ENCODE measurements at regions not wholly inside any gene's neighbourhood (a gene's known extent, or its start where the extent isn't known, plus 50 kb on each side); places are given as distances from the start of the nearest gene placed in this dataset.

DNA sequence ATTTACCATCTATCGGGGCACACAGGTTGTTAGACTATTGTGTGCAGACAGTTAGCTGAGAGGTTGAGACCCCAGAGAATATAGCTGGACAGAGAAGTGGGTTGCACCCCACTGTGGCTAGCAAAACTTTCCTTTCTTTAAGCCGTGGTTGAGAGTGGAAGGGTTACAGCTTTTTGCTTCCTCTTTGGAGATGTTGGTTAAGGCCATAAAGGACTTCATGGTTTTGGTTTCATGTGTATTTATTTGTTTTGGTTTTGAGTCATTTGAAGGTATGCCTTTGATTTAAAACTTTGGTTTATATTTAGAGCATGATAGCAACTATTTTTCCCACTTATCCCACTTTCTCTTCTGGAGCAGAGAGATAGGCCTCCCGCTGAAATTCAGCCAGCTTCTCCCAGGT is 274.3 kb upstream of the IL1RAPL1 start:
- no peaks in the 10 kb centered on the region for H3K4me1 Mint-ChIP-seq
- no peak overlapping the region for H3K4me3 ChIP-seq (ENCODE audit: control extremely low read depth in 1 of 5, extremely low read depth in 1 of 5, insufficient read depth in 1 of 5, low read depth in 2 of 5, low read length in 4 of 5)
- H3K9me3 ChIP-seq (ENCODE audit: control extremely low read depth in 1 of 3, control insufficient read depth in 2 of 3, insufficient read depth in 1 of 3, low read length in 2 of 3), result peaks cover 0 to 13% (median 0%) of the 10 kb centered on the region in 3 donors
- H3K36me3 ChIP-seq (replicated peaks in 1 of 2; ENCODE audit: control extremely low read depth in 1 of 2, control insufficient read depth in 1 of 2, extremely low read depth in 1 of 2, insufficient read depth in 2 of 2, low read length in 1 of 2), result no peaks in the 10 kb centered on the region
- no peak overlapping the region for H3K4me2 ChIP-seq (replicated peaks; ENCODE audit: low read depth, low read length, poor library complexity, severe bottlenecking)
- CTCF ChIA-PET, result no interaction called here
- no peak overlapping the region for H2AFZ ChIP-seq (ENCODE audit: insufficient read depth, low read depth, low read length, poor library complexity, severe bottlenecking)
- intact Hi-C loops (cut with micrococcal nuclease), result no loop called here
- no peak overlapping the region for H3K27ac Mint-ChIP-seq
- POLR2A ChIA-PET, result no interaction called here
- no peaks in the 10 kb centered on the region for H4K20me1 ChIP-seq (ENCODE audit: control insufficient read depth, insufficient read depth, low read length, poor library complexity, severe bottlenecking)
- no peak for DNase-seq
- ATAC-seq (ENCODE audit: low read depth), result no peak
- H3K27me3 Mint-ChIP-seq, result no peaks in the 10 kb centered on the region
- no CpG with 5 or more reads among the region's 3 CpGs for WGBS (ENCODE audit: insufficient coverage)
- H3K9me3 Mint-ChIP-seq (ENCODE audit: insufficient read depth), result no peaks in the 10 kb centered on the region
- no peak overlapping the region for H3K27ac ChIP-seq (ENCODE audit: low read length in 2 of 2)
- H3K27me3 ChIP-seq (replicated peaks in 1 of 4; ENCODE audit: control extremely low read depth in 1 of 4, control insufficient read depth in 3 of 4, insufficient read depth in 4 of 4, low read length in 3 of 4), result no peaks in the 10 kb centered on the region
- no peak overlapping the region for H3K9ac ChIP-seq (ENCODE audit: low read length)
- no peak for TF ChIP-seq EZH2 (IDR thresholded peaks at IDR 0.05; ENCODE audit: borderline replicate concordance, insufficient read depth, low read depth, low read length, poor library complexity, severe bottlenecking)
- TF ChIP-seq, protein P1, sequence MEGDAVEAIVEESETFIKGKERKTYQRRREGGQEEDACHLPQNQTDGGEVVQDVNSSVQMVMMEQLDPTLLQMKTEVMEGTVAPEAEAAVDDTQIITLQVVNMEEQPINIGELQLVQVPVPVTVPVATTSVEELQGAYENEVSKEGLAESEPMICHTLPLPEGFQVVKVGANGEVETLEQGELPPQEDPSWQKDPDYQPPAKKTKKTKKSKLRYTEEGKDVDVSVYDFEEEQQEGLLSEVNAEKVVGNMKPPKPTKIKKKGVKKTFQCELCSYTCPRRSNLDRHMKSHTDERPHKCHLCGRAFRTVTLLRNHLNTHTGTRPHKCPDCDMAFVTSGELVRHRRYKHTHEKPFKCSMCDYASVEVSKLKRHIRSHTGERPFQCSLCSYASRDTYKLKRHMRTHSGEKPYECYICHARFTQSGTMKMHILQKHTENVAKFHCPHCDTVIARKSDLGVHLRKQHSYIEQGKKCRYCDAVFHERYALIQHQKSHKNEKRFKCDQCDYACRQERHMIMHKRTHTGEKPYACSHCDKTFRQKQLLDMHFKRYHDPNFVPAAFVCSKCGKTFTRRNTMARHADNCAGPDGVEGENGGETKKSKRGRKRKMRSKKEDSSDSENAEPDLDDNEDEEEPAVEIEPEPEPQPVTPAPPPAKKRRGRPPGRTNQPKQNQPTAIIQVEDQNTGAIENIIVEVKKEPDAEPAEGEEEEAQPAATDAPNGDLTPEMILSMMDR (IDR thresholded peaks at IDR 0.05), result no peak
- no peak overlapping the region for H3K4me3 Mint-ChIP-seq
- no peaks in the 10 kb centered on the region for H3K79me2 ChIP-seq (ENCODE audit: control insufficient read depth, insufficient read depth, low read length)
- no peaks in the 10 kb centered on the region for H3K4me1 ChIP-seq (ENCODE audit: control insufficient read depth in 2 of 2, insufficient read depth in 2 of 2, low read length in 2 of 2)

DNA sequence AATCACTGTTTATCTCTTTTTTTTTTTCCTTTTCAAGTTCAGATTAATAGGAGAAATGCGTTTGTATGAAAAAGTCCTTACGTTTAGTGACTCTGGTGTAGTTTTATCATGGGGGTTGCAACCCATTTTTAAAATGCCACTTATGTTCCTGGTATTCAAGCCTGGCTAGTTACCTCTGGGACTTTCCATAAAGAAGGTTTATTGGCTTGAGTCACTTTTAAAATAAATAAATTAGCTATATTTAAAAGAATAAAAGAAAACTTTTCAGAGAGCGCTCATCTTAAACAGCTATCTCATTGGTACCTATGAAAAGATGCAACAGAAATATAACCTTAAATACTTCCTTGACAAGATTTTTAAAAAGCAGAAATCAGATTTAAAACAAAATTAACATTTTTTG is 275.0 kb upstream of the IL1RAPL1 start:
- no peaks in the 10 kb centered on the region for H3K4me1 Mint-ChIP-seq
- H4K20me1 ChIP-seq (ENCODE audit: control insufficient read depth, insufficient read depth, low read length, poor library complexity, severe bottlenecking), result no peaks in the 10 kb centered on the region
- ATAC-seq (ENCODE audit: low read depth), result no peak
- WGBS (ENCODE audit: insufficient coverage), result no CpG with 5 or more reads among the region's 3 CpGs
- H3K27ac ChIP-seq (ENCODE audit: low read length in 2 of 2), result no peak overlapping the region
- TF ChIP-seq EZH2 (IDR thresholded peaks at IDR 0.05; ENCODE audit: borderline replicate concordance, insufficient read depth, low read depth, low read length, poor library complexity, severe bottlenecking), result no peak
- TF ChIP-seq, protein P1 (IDR thresholded peaks at IDR 0.05), result no peak
- no peak overlapping the region for H3K4me3 Mint-ChIP-seq
- H3K9me3 Mint-ChIP-seq (ENCODE audit: insufficient read depth), result no peaks in the 10 kb centered on the region
- no peak overlapping the region for H2AFZ ChIP-seq (ENCODE audit: insufficient read depth, low read depth, low read length, poor library complexity, severe bottlenecking)
- no peak overlapping the region for H3K4me3 ChIP-seq (ENCODE audit: control extremely low read depth in 1 of 5, extremely low read depth in 1 of 5, insufficient read depth in 1 of 5, low read depth in 2 of 5, low read length in 4 of 5)
- H3K27ac Mint-ChIP-seq, result no peak overlapping the region
- no peak for DNase-seq
- peaks cover 0 to 13% (median 0%) of the 10 kb centered on the region in 3 donors for H3K9me3 ChIP-seq (ENCODE audit: control extremely low read depth in 1 of 3, control insufficient read depth in 2 of 3, insufficient read depth in 1 of 3, low read length in 2 of 3)
- no peaks in the 10 kb centered on the region for H3K36me3 ChIP-seq (replicated peaks in 1 of 2; ENCODE audit: control extremely low read depth in 1 of 2, control insufficient read depth in 1 of 2, extremely low read depth in 1 of 2, insufficient read depth in 2 of 2, low read length in 1 of 2)
- no peaks in the 10 kb centered on the region for H3K27me3 Mint-ChIP-seq
- intact Hi-C loops (cut with micrococcal nuclease), result no loop called here
- H3K79me2 ChIP-seq (ENCODE audit: control insufficient read depth, insufficient read depth, low read length), result no peaks in the 10 kb centered on the region
- H3K27me3 ChIP-seq (replicated peaks in 1 of 4; ENCODE audit: control extremely low read depth in 1 of 4, control insufficient read depth in 3 of 4, insufficient read depth in 4 of 4, low read length in 3 of 4), result no peaks in the 10 kb centered on the region
- H3K9ac ChIP-seq (ENCODE audit: low read length), result no peak overlapping the region
- CTCF ChIA-PET, result no interaction called here
- POLR2A ChIA-PET, result no interaction called here
- H3K4me1 ChIP-seq (ENCODE audit: control insufficient read depth in 2 of 2, insufficient read depth in 2 of 2, low read length in 2 of 2), result no peaks in the 10 kb centered on the region
- H3K4me2 ChIP-seq (replicated peaks; ENCODE audit: low read depth, low read length, poor library complexity, severe bottlenecking), result no peak overlapping the region
